ENCODE measurements at regions not wholly inside any gene's neighbourhood (a gene's known extent, or its start where the extent isn't known, plus 50 kb on each side); places are given as distances from the start of the nearest gene placed in this dataset.

- TF ChIP-seq CTCF (IDR thresholded peaks at IDR 0.05) (no peak), EP300 (IDR thresholded peaks at IDR 0.05) (no peak)
Observed at GRCh38 chr10:29212597-29212996, 76.3 kb upstream of the LYZL1 start.
